ENCODE measurements at regions not wholly inside any gene's neighbourhood (a gene's known extent, or its start where the extent isn't known, plus 50 kb on each side); places are given as distances from the start of the nearest gene placed in this dataset.

DNA sequence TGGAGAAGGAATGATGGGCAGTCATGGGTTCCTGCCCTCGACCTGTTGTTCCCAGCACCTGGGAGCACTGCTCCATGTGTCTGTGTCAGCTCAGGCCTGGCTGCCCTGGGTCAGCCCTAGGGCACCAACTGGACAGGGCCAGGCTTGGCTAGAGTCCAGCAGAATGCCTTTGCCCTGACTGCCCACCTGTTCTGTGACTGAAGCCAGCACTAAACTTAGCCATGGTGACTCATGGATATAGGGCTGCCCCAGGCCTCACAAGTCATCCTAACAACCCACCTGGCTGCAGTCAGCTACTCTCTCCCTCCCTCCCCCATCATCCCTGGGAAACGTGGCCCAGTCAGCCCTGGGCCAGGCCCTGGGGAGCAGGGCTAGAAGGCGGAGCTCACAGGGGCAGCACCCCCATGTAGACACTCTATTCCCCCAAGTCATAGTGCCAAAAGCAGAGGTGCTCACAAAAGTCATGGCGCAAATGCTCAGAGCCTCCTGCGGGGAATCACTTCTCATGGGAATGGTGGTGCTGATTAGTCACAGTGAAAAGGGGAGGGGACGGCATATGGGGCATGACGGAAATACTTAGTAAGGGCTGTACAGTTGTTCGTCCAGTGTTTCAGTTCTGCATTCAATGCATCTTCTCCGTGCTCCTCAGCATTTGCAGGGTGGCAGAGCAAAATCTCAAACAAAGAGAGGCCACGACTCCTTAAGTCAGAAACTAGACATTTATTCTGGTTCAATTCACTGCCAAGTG, 52.0 kb upstream of the NTF3 start:
- Histone ChIP-seq H3K9me3 (no peaks in the 10 kb centered on the region), H3K4me3 (ENCODE audit: low read depth in 2 of 2, low read length in 1 of 2) (no peak overlapping the region), H3K27me3 (ENCODE audit: insufficient read depth) (no peaks in the 10 kb centered on the region), H3K9ac (no peak overlapping the region), H3K4me2 (no peak overlapping the region), H3F3A (replicated peaks; ENCODE audit: insufficient read depth) (no peaks in the 10 kb centered on the region), H2AFZ (ENCODE audit: low read depth) (no peak overlapping the region), H3K9me2 (no peaks in the 10 kb centered on the region), H3K36me3 (replicated peaks in 1 of 2; ENCODE audit: control insufficient read depth in 1 of 2, insufficient read depth in 2 of 2, low read length in 1 of 2) (no peaks in the 10 kb centered on the region), H3K79me2 (ENCODE audit: insufficient read depth) (no peaks in the 10 kb centered on the region), H4K20me1 (ENCODE audit: insufficient read depth) (no peaks in the 10 kb centered on the region), H3K4me1 (ENCODE audit: control insufficient read depth in 1 of 2, insufficient read depth in 2 of 2, low read depth in 1 of 2, low read length in 1 of 2) (no peaks in the 10 kb centered on the region; a peak in 2 of 4 replicates), H3K27ac (ENCODE audit: low read depth in 2 of 2, low read length in 1 of 2) (no peak overlapping the region)
- 58% methylated on average over 9 of the region's 10 CpGs for WGBS (ENCODE audit: low lambda C conversion rate)
- ChIA-PET POLR2A (no interaction called here), CTCF (no interaction called here)
- no peak for DNase-seq
- TF ChIP-seq USF1 (IDR thresholded peaks at IDR 0.05; ENCODE audit: borderline replicate concordance, low read depth) (no peak), TEAD4 (IDR thresholded peaks at IDR 0.05; ENCODE audit: borderline replicate concordance, insufficient read depth) (no peak), MXI1 (IDR thresholded peaks at IDR 0.05; ENCODE audit: low read depth, low read length) (no peak), GATA2 (CRISPR knock-in tag; IDR thresholded peaks at IDR 0.05) (no peak), FOXJ3 (CRISPR knock-in tag; IDR thresholded peaks at IDR 0.05) (no peak), NFIC (IDR thresholded peaks at IDR 0.05; ENCODE audit: borderline replicate concordance) (no peak), PBX3 (IDR thresholded peaks at IDR 0.05) (no peak), FOSL2 (IDR thresholded peaks at IDR 0.05; ENCODE audit: borderline replicate concordance, low read depth) (no peak), EZH2phosphoT487 (IDR thresholded peaks at IDR 0.05; ENCODE audit: borderline replicate concordance, low read depth) (no peak), RXRA (IDR thresholded peaks at IDR 0.05; ENCODE audit: borderline replicate concordance, low read depth) (no peak), SMC3 (IDR thresholded peaks at IDR 0.05; ENCODE audit: low read depth, low read length) (no peak), MEF2A (IDR thresholded peaks at IDR 0.05; ENCODE audit: borderline replicate concordance, low read depth) (no peak), CTCF (IDR thresholded peaks at IDR 0.05) (no peak), TCF12 (IDR thresholded peaks at IDR 0.05) (no peak), SIN3A (IDR thresholded peaks at IDR 0.05; ENCODE audit: borderline replicate concordance, low read depth, low read length) (no peak), RAD21 (IDR thresholded peaks at IDR 0.05; ENCODE audit: low read length) (no peak)
